CD4-positive, CD25-positive, alpha-beta regulatory T cell (primary cell): ENCODE measurements at regions not wholly inside any gene's neighbourhood (a gene's known extent, or its start where the extent isn't known, plus 50 kb on each side); places are given as distances from the start of the nearest gene placed in this dataset.

ENCODE experiments used
- ATAC-seq, 2 donors: fragments of 150-1000 bp; cut with Tn5 transposase; one replicate each; pipeline ENCODE4 v1.10.0; 2021; ENCODE audit warnings: low read depth in 2 of 2, moderate number of reproducible peaks in 2 of 2, moderate library complexity in 1 of 2
- DNase-seq, 3 donors: peaks; one replicate each; pipeline versions ENCODE4 v3.0.0 to v3.0.0-alpha.2; 2012 to 2022; ENCODE audit warnings: mixed read lengths in 1 of 3
- H3K27ac ChIP-seq: one replicate; pipeline ENCODE4 v1.7.0; 2013; ENCODE audit warnings: mild to moderate bottlenecking, low read length; ENCODE audit not compliant: insufficient read depth, poor library complexity, severe bottlenecking
- H3K27me3 ChIP-seq: one replicate; pipeline ENCODE4 v1.7.0; 2013; ENCODE audit warnings: low read length; ENCODE audit not compliant: control insufficient read depth, insufficient read depth
- H3K36me3 ChIP-seq: one replicate; pipeline ENCODE4 v1.7.0; 2013; ENCODE audit warnings: mild to moderate bottlenecking, low read length, moderate library complexity; ENCODE audit not compliant: control insufficient read depth, insufficient read depth
- H3K4me1 ChIP-seq: 2 replicates; pipeline ENCODE4 v1.7.0; 2013; ENCODE audit warnings: mild to moderate bottlenecking, low read length; ENCODE audit not compliant: insufficient read depth, control insufficient read depth, poor library complexity, severe bottlenecking
- H3K4me3 ChIP-seq: one replicate; pipeline ENCODE4 v1.7.0; 2013; ENCODE audit warnings: low read depth, mild to moderate bottlenecking, low read length, moderate library complexity
- H3K9me3 ChIP-seq, 2 experiments: 1 replicate in 1 of 2; 2 replicates in 1 of 2; pipeline ENCODE4 v1.7.0; 2013; ENCODE audit warnings: low read length in 2 of 2, mild to moderate bottlenecking in 1 of 2, moderate library complexity in 1 of 2; ENCODE audit not compliant: control insufficient read depth in 2 of 2
- H3K27ac Mint-ChIP-seq, 3 donors: one replicate each; pipeline ENCODE4 v1.8.0; 2020 to 2022; ENCODE audit warnings: mild to moderate bottlenecking in 3 of 3, mixed read lengths in 3 of 3, moderate library complexity in 2 of 3
- H3K27me3 Mint-ChIP-seq: one replicate; pipeline ENCODE4 v1.8.0; 2022; ENCODE audit warnings: mild to moderate bottlenecking, mixed read lengths
- H3K36me3 Mint-ChIP-seq: one replicate; pipeline ENCODE4 v1.8.0; 2020; ENCODE audit warnings: mixed read lengths
- H3K4me1 Mint-ChIP-seq, 4 donors: one replicate each; pipeline ENCODE4 v1.8.0; 2020 to 2022; ENCODE audit warnings: mixed read lengths in 4 of 4, mild to moderate bottlenecking in 1 of 4
- H3K4me3 Mint-ChIP-seq, 4 donors: one replicate each; pipeline ENCODE4 v1.8.0; 2020 to 2022; ENCODE audit warnings: mild to moderate bottlenecking in 4 of 4, mixed read lengths in 4 of 4, moderate library complexity in 3 of 4
- H3K9me3 Mint-ChIP-seq, 7 donors: one replicate each; pipeline ENCODE4 v1.8.0; 2020 to 2022; ENCODE audit warnings: mixed read lengths in 7 of 7, mild to moderate bottlenecking in 3 of 7, moderate library complexity in 2 of 7

DNA sequence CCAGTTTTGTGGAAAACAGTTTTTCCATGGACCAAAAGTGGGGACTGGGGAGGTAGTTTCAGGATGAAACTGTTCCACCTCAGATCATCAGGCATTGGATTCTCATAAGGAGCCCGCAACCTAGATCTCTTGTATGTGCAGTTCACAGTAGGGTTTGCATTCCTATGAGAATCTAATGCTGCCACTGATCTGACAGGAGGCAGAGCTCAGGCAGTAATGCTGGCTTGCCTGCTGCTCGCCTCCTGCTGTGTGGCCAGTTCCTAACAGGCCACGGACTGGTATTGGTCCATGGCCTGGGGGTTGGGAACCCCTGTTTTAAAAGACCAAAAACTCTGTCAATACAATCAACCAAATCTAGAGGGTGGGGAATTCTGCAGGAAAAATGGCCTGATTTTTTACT lies 100.0 kb upstream of the EOLA2 start:
- ATAC-seq, result no peak
- peaks cover 11% of the 10 kb centered on the region for H3K27me3 Mint-ChIP-seq
- H3K27ac Mint-ChIP-seq, result no peak overlapping the region
- peaks cover 0 to 7% (median 4%) of the 10 kb centered on the region in 7 donors for H3K9me3 Mint-ChIP-seq
- Histone ChIP-seq H3K27me3 (peaks cover 2% of the 10 kb centered on the region), H3K4me3 (no peak overlapping the region), H3K4me1 (no peaks in the 10 kb centered on the region), H3K36me3 (no peaks in the 10 kb centered on the region), H3K9me3 (peaks cover 0 to 3% of the 10 kb centered on the region in 2 experiments), H3K27ac (no peak overlapping the region)
- no peaks in the 10 kb centered on the region for H3K36me3 Mint-ChIP-seq
- H3K4me3 Mint-ChIP-seq, result no peak overlapping the region
- H3K4me1 Mint-ChIP-seq, result no peaks in the 10 kb centered on the region
- DNase-seq, result no peak

DNA sequence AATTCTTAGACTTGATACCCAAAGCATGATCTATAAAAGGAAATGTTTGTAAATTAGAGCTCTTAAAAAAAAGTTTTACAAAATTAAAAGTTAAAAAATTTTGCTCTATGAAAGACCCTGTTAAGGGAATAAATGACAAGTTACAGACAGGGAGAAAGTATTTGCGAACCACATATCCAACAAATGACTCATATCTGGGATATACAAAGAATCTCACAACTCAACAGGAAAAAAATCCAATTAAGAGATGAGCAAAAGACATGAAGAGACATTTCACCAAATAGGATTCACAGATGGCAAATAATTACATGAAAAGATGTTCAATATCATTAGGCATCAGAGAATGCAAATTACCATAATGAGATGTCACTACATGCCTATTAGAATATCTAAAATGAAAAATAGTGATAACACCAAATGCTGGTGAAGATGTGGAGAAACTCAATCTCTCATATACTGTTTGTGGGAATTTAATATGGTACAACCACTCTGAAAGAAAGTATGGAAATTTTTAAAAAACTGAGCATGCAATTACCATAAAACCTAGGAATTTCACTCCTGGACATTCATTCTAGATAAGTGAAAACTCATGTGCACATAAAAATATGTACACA lies 100.8 kb upstream of the EOLA2 start:
- Mint-ChIP-seq H3K4me3 (no peak overlapping the region), H3K27ac (no peak overlapping the region), H3K27me3 (peaks cover 11% of the 10 kb centered on the region), H3K36me3 (no peaks in the 10 kb centered on the region), H3K9me3 (peaks cover 0 to 7% (median 4%) of the 10 kb centered on the region in 7 donors), H3K4me1 (no peaks in the 10 kb centered on the region)
- Histone ChIP-seq H3K27ac (no peak overlapping the region), H3K4me1 (no peaks in the 10 kb centered on the region), H3K36me3 (no peaks in the 10 kb centered on the region), H3K9me3 (peaks cover 0 to 3% of the 10 kb centered on the region in 2 experiments), H3K4me3 (no peak overlapping the region), H3K27me3 (peaks cover 2% of the 10 kb centered on the region)
- ATAC-seq, result no peak
- DNase-seq, result no peak

DNA sequence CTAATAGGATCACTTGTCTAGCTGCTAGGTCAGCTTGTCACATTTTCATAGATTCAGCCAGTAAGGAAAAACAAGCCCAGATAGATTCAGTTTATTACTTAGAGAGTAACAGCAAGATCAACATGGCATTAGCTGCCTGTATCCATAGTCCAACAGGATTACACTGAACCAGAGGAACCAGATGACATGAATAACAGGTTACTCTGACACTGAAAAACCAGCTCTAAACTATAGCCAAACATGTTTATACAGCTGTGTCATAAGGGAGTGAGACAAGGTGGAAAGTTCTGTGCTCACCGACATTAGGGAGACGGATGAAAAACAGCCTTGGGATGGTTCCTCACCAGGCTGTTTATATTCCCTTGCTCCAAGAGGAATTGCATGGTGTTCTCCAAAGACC lies 102.9 kb upstream of the EOLA2 start:
- no peak overlapping the region for H3K4me3 Mint-ChIP-seq
- no peak for ATAC-seq
- Histone ChIP-seq H3K4me1 (no peaks in the 10 kb centered on the region), H3K9me3 (no peaks in the 10 kb centered on the region), H3K27me3 (peaks cover 2% of the 10 kb centered on the region), H3K27ac (no peak overlapping the region), H3K36me3 (no peaks in the 10 kb centered on the region), H3K4me3 (no peak overlapping the region)
- peaks cover 15% of the 10 kb centered on the region for H3K27me3 Mint-ChIP-seq
- DNase-seq, result no peak
- no peaks in the 10 kb centered on the region for H3K4me1 Mint-ChIP-seq
- H3K27ac Mint-ChIP-seq, result no peak overlapping the region
- H3K9me3 Mint-ChIP-seq, result peaks cover 0 to 5% (median 3%) of the 10 kb centered on the region in 7 donors
- H3K36me3 Mint-ChIP-seq, result no peaks in the 10 kb centered on the region

DNA sequence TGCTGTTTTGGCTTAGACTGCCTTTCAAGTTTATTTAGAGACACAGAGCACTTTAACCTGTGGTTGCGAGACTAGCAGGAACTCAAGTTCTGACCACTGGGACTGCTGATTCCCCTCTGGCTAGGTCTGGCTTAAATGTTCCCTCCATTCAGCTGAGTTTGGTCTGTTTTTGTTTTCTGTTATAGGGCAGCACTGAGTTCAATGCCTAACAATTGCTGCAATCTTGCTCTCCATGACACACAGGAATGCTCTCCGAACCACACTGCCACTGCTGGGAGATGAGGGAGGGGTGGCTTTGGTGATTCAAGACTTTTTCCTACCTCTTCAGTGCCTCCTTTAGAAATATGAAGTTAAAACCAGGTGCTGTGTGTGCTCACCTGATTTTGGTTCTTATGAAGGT lies 106.3 kb upstream of the EOLA2 start:
- Mint-ChIP-seq H3K4me1 (no peaks in the 10 kb centered on the region), H3K36me3 (no peaks in the 10 kb centered on the region), H3K9me3 (peaks cover 0 to 5% (median 0%) of the 10 kb centered on the region in 7 donors), H3K27me3 (peaks cover 15% of the 10 kb centered on the region), H3K4me3 (no peak overlapping the region), H3K27ac (no peak overlapping the region)
- H3K4me1 ChIP-seq, result no peaks in the 10 kb centered on the region
- no peak for DNase-seq
- H3K9me3 ChIP-seq, result no peaks in the 10 kb centered on the region
- peaks cover 3% of the 10 kb centered on the region for H3K27me3 ChIP-seq
- no peak overlapping the region for H3K4me3 ChIP-seq
- H3K27ac ChIP-seq, result no peak overlapping the region
- no peak for ATAC-seq
- no peaks in the 10 kb centered on the region for H3K36me3 ChIP-seq

DNA sequence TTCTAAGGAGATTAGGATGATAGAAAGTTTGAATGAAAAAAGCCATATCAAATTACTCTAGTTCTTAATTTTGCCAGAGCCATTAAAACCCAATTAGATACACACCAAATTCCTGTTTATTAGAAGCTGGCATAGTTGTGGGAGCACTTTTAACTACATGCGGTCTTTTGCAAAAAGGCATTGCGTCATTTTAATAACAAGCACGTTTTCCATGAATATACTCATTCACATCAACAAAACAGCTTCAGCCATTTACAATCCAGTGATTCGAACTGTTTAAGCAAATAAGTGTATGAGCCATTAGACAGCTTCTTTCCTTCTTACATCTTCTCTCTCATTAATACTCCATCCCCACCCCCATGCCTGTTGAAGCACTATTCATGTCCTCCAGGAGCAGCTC lies 109.5 kb upstream of the EOLA2 start:
- Mint-ChIP-seq H3K9me3 (peaks cover 0 to 5% (median 0%) of the 10 kb centered on the region in 7 donors), H3K4me3 (no peak overlapping the region), H3K4me1 (no peaks in the 10 kb centered on the region), H3K27ac (no peak overlapping the region), H3K27me3 (peaks cover 13% of the 10 kb centered on the region), H3K36me3 (no peaks in the 10 kb centered on the region)
- Histone ChIP-seq H3K4me3 (no peak overlapping the region), H3K36me3 (no peaks in the 10 kb centered on the region), H3K9me3 (no peaks in the 10 kb centered on the region), H3K27me3 (peaks cover 1% of the 10 kb centered on the region), H3K4me1 (no peaks in the 10 kb centered on the region), H3K27ac (no peak overlapping the region)
- no peak for ATAC-seq
- DNase-seq, result no peak

DNA sequence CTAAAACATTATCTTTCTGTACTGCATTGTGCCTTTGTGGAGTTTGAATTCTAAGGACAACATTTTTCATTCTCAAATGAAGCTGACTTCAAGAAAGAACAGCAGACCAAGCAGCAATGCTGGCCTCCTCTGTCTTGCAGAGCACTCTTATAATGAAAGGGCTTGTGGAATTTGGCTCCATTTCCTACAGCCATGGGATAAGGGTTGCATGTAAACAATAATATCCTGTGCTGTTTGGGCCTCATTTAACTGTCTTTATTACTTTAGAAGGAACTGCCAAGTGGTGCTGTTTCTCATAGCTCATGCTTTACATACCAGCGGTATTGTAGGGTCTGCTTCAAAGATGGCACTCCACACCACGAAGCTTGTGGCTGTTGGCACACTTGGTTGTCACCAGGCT lies 111.4 kb upstream of the EOLA2 start:
- H3K27ac ChIP-seq, result no peak overlapping the region
- DNase-seq (no peak), ATAC-seq (no peak)
- H3K4me3 ChIP-seq, result no peak overlapping the region
- no peaks in the 10 kb centered on the region for H3K36me3 Mint-ChIP-seq
- H3K4me3 Mint-ChIP-seq, result no peak overlapping the region
- H3K4me1 Mint-ChIP-seq, result no peaks in the 10 kb centered on the region
- peaks cover 10% of the 10 kb centered on the region for H3K27me3 Mint-ChIP-seq
- H3K9me3 ChIP-seq, result no peaks in the 10 kb centered on the region
- peaks cover 1% of the 10 kb centered on the region for H3K27me3 ChIP-seq
- H3K36me3 ChIP-seq, result no peaks in the 10 kb centered on the region
- peaks cover 0 to 5% (median 0%) of the 10 kb centered on the region in 7 donors for H3K9me3 Mint-ChIP-seq
- no peak overlapping the region for H3K27ac Mint-ChIP-seq
- H3K4me1 ChIP-seq, result no peaks in the 10 kb centered on the region

DNA sequence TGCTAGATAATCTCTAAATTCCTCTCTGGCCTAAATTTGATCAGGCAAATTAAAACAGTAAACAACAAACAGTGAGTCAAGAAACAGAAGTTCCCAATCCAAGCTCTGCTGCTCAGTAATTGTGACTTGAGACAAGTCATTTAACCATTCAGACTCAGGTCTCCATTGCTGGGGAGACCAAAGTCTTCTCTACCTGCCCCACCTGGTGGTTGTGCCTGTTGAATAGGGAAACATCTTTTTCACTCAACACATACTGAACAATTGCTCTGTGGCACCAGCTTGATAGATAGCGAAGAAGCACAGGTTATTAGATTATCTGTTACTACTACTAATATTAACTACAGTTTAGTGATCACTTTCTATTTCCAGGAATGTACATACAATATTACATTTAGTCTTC lies 112.1 kb upstream of the EOLA2 start:
- ATAC-seq (no peak), DNase-seq (peak in 1 of 3 donors; percentile 9)
- Histone ChIP-seq H3K27me3 (peaks cover 1% of the 10 kb centered on the region), H3K27ac (no peak overlapping the region), H3K4me1 (no peaks in the 10 kb centered on the region), H3K36me3 (no peaks in the 10 kb centered on the region), H3K9me3 (no peaks in the 10 kb centered on the region), H3K4me3 (no peak overlapping the region)
- Mint-ChIP-seq H3K9me3 (peaks cover 0 to 2% (median 0%) of the 10 kb centered on the region in 7 donors), H3K4me3 (no peak overlapping the region), H3K27me3 (peaks cover 5% of the 10 kb centered on the region), H3K4me1 (no peaks in the 10 kb centered on the region), H3K27ac (no peak overlapping the region), H3K36me3 (no peaks in the 10 kb centered on the region)

DNA sequence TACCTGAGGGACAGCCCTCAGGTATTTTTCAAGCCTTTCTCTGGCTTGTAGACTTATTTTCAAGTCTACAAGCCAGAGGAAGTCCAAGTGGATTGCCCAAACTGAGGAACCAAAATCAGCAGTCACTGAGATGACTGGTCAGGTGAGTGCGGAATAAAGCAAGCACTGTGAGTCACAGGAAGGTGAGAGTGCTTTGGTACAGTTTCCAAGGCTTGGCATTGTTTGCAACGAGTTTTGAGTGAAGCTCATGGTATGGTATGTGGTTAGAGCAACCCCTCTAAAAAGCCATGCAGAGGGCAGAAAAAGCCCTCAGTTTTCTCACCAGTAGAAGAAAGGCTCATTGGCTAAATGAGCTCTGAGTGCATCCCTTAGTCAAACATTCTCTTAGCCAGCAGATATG lies 112.8 kb upstream of the EOLA2 start:
- Mint-ChIP-seq H3K9me3 (peaks cover 0 to 2% (median 0%) of the 10 kb centered on the region in 7 donors), H3K4me1 (no peaks in the 10 kb centered on the region), H3K4me3 (no peak overlapping the region), H3K27ac (no peak overlapping the region), H3K36me3 (no peaks in the 10 kb centered on the region), H3K27me3 (peaks cover 4% of the 10 kb centered on the region)
- H3K4me1 ChIP-seq, result no peaks in the 10 kb centered on the region
- H3K27me3 ChIP-seq, result peaks cover 1% of the 10 kb centered on the region
- ATAC-seq (no peak), DNase-seq (no peak)
- H3K27ac ChIP-seq, result no peak overlapping the region
- H3K4me3 ChIP-seq, result no peak overlapping the region
- H3K9me3 ChIP-seq, result no peaks in the 10 kb centered on the region
- H3K36me3 ChIP-seq, result no peaks in the 10 kb centered on the region
